ENCODE measurements at regions not wholly inside any gene's neighbourhood (a gene's known extent, or its start where the extent isn't known, plus 50 kb on each side); places are given as distances from the start of the nearest gene placed in this dataset.

GRCh38 chr20:6606651-6607050 lies 160.8 kb upstream of the BMP2 start:
- H3K9me3 Mint-ChIP-seq (ENCODE audit: unreplicated experiment): peaks cover 3% of the 10 kb centered on the region
- intact Hi-C loops (cut with micrococcal nuclease): no loop called here
- no peaks in the 10 kb centered on the region for H3K36me3 Mint-ChIP-seq (ENCODE audit: insufficient read depth, unreplicated experiment)
- no peak for TF ChIP-seq CTCF (IDR thresholded peaks at IDR 0.05; ENCODE audit: unreplicated experiment)
- ChIA-PET CTCF (no interaction called here), POLR2A (no interaction called here)
- DNase-seq (ENCODE audit: unreplicated experiment): no peak
- H3K27me3 Mint-ChIP-seq (ENCODE audit: insufficient read depth, unreplicated experiment): no peaks in the 10 kb centered on the region
- no peak overlapping the region for H3K27ac Mint-ChIP-seq (ENCODE audit: low read depth, unreplicated experiment)
- BruUV-seq (replicated peaks): no TSS peak
- H3K4me3 Mint-ChIP-seq (ENCODE audit: unreplicated experiment): no peak overlapping the region
- peaks cover 2% of the 10 kb centered on the region for H3K4me1 Mint-ChIP-seq (ENCODE audit: insufficient read depth, unreplicated experiment)

GRCh38 chr20:6605055-6605935 lies 162.2 kb upstream of the BMP2 start:
- H3K4me3 Mint-ChIP-seq (ENCODE audit: unreplicated experiment): no peak overlapping the region
- H3K36me3 Mint-ChIP-seq (ENCODE audit: insufficient read depth, unreplicated experiment): no peaks in the 10 kb centered on the region

GRCh38 chr20:6604179-6604578 lies 163.3 kb upstream of the BMP2 start:
- H3K36me3 Mint-ChIP-seq (ENCODE audit: insufficient read depth, unreplicated experiment): no peaks in the 10 kb centered on the region
- ChIA-PET CTCF (interaction anchor here (0.7 to 1.3 kb wide), 4 partner anchors 17 to 25 kb away, joined by 3 to 4 read pairs (median 3); no protein-coding TSS in a partner anchor), POLR2A (interaction anchor here (1.5 kb wide), 1 partner anchor 9 kb away, joined by 6 read pairs; no protein-coding TSS in a partner anchor)
- DNase-seq (ENCODE audit: unreplicated experiment): no peak
- H3K27me3 Mint-ChIP-seq (ENCODE audit: insufficient read depth, unreplicated experiment): no peaks in the 10 kb centered on the region
- no peak overlapping the region for H3K4me3 Mint-ChIP-seq (ENCODE audit: unreplicated experiment)
- H3K9me3 Mint-ChIP-seq (ENCODE audit: unreplicated experiment): no peaks in the 10 kb centered on the region
- intact Hi-C loops (cut with micrococcal nuclease): no loop called here
- no peak overlapping the region for H3K27ac Mint-ChIP-seq (ENCODE audit: low read depth, unreplicated experiment)
- no peak for TF ChIP-seq CTCF (IDR thresholded peaks at IDR 0.05; ENCODE audit: unreplicated experiment)
- BruUV-seq (replicated peaks): no TSS peak
- no peaks in the 10 kb centered on the region for H3K4me1 Mint-ChIP-seq (ENCODE audit: insufficient read depth, unreplicated experiment)

More at GRCh38 chr20:6605055-6605935, 162.2 kb upstream of the BMP2 start:
- ChIA-PET CTCF (interaction anchor here (0.9 to 1.3 kb wide), 3 partner anchors 18 to 66 kb away, joined by 3 to 4 read pairs (median 3); no protein-coding TSS in a partner anchor), POLR2A (no interaction called here)
- H3K9me3 Mint-ChIP-seq (ENCODE audit: unreplicated experiment): no peaks in the 10 kb centered on the region
- no peak overlapping the region for H3K27ac Mint-ChIP-seq (ENCODE audit: low read depth, unreplicated experiment)
- H3K4me1 Mint-ChIP-seq (ENCODE audit: insufficient read depth, unreplicated experiment): no peaks in the 10 kb centered on the region
- no peaks in the 10 kb centered on the region for H3K27me3 Mint-ChIP-seq (ENCODE audit: insufficient read depth, unreplicated experiment)
- intact Hi-C loops (cut with micrococcal nuclease): no loop called here
- TF ChIP-seq CTCF (IDR thresholded peaks at IDR 0.05; ENCODE audit: unreplicated experiment): no peak
- no TSS peak for BruUV-seq (replicated peaks)
- no peak for DNase-seq (ENCODE audit: unreplicated experiment)

- BruUV-seq (replicated peaks): no TSS peak
- Mint-ChIP-seq H3K27me3 (ENCODE audit: insufficient read depth, unreplicated experiment) (no peaks in the 10 kb centered on the region), H3K27ac (ENCODE audit: low read depth, unreplicated experiment) (no peak overlapping the region), H3K36me3 (ENCODE audit: insufficient read depth, unreplicated experiment) (no peaks in the 10 kb centered on the region), H3K4me3 (ENCODE audit: unreplicated experiment) (no peak overlapping the region), H3K9me3 (ENCODE audit: unreplicated experiment) (no peaks in the 10 kb centered on the region), H3K4me1 (ENCODE audit: insufficient read depth, unreplicated experiment) (no peaks in the 10 kb centered on the region)
- no peak for DNase-seq (ENCODE audit: unreplicated experiment)
- no peak for TF ChIP-seq CTCF (IDR thresholded peaks at IDR 0.05; ENCODE audit: unreplicated experiment)
- ChIA-PET CTCF (interaction anchor here (0.7 to 1.8 kb wide), 13 partner anchors 13 to 567 kb away, joined by 3 to 7 read pairs (median 3); no protein-coding TSS in a partner anchor), POLR2A (interaction anchor here (0.6 to 2.0 kb wide), 4 partner anchors 12 to 53 kb away, joined by 3 to 8 read pairs (median 4); no protein-coding TSS in a partner anchor)
- intact Hi-C loops (cut with micrococcal nuclease): no loop called here
Measured at GRCh38 chr20:6599876-6600735, 167.4 kb upstream of the BMP2 start.
